Esophagus (tissue), 2 donors: ENCODE measurements at regions not wholly inside any gene's neighbourhood (a gene's known extent, or its start where the extent isn't known, plus 50 kb on each side); places are given as distances from the start of the nearest gene placed in this dataset.

Experiments
- H3K27ac ChIP-seq, 2 donors: one replicate each; pipeline ENCODE4 v1.5.1; 2013; ENCODE audit warnings: low read depth in 2 of 2, mild to moderate bottlenecking in 2 of 2, inconsistent platforms in 1 of 2, low read length in 1 of 2, moderate library complexity in 1 of 2
- H3K27me3 ChIP-seq, 2 donors: one replicate each; pipeline ENCODE4 v1.6.1; 2013; ENCODE audit warnings: low read length in 2 of 2, control low read depth in 1 of 2, mild to moderate bottlenecking in 1 of 2; ENCODE audit not compliant: insufficient read depth in 2 of 2, control insufficient read depth in 1 of 2
- H3K36me3 ChIP-seq, 2 donors: one replicate each; pipeline ENCODE4 v1.6.1; 2013; ENCODE audit warnings: low read length in 1 of 2; ENCODE audit not compliant: control insufficient read depth in 2 of 2, insufficient read depth in 2 of 2
- H3K4me1 ChIP-seq, 2 donors: one replicate each; pipeline ENCODE4 v1.6.1; 2013; ENCODE audit warnings: low read length in 1 of 2; ENCODE audit not compliant: control insufficient read depth in 2 of 2, insufficient read depth in 2 of 2
- H3K4me3 ChIP-seq, 2 donors: one replicate each; pipeline ENCODE4 v1.5.1; 2013; ENCODE audit warnings: low read length in 2 of 2, mild to moderate bottlenecking in 2 of 2, low read depth in 1 of 2, moderate library complexity in 1 of 2
- H3K9me3 ChIP-seq, 2 donors: one replicate each; pipeline ENCODE4 v1.6.1; 2013; ENCODE audit warnings: mild to moderate bottlenecking in 2 of 2, low read depth in 1 of 2, low read length in 1 of 2, moderate library complexity in 1 of 2; ENCODE audit not compliant: control insufficient read depth in 2 of 2, insufficient read depth in 1 of 2
- WGBS, 2 donors: extraction: QIAGEN DNeasy Blood & Tissue Kit; methylation state at CpG; one replicate each; pipeline ENCODE4 v1.1.7; 2013; 5-methylcytosine and 5-hydroxymethylcytosine counted together
- donor health status: healthy with polysubstance abuse.
- donor health status: Bipolar disorder and iron deficiency.

DNA sequence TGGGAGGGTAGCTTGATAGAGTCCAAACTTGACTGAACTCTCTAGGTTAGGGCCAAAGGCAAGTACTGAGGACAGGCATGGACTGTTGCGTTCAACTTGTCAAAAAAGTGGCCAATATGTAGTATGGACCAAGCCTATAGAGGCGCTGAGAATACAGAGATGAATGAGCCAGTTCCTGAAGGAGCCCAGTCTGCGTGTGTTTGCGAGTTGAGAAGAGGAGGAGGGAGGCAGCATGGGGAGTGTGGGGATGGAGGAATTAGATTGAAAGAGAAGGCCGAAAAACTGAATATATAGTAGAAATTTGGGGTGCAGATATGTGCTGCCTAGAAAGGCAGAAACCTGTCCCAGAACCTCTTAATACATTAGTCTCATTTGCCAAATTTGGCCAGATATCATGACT is 412.4 kb downstream of the PCNX1 start:
- Histone ChIP-seq H3K4me1 (peaks cover 0 to 3% of the 10 kb centered on the region in 2 donors), H3K36me3 (no peaks in the 10 kb centered on the region), H3K4me3 (peak overlapping the region; percentile 46 to 77), H3K27ac (peak overlapping the region; percentile 31 to 72), H3K9me3 (no peaks in the 10 kb centered on the region), H3K27me3 (no peaks in the 10 kb centered on the region)
- 10 to 13% methylated on average over 5 of the region's 5 CpGs for WGBS, 2 donors

DNA sequence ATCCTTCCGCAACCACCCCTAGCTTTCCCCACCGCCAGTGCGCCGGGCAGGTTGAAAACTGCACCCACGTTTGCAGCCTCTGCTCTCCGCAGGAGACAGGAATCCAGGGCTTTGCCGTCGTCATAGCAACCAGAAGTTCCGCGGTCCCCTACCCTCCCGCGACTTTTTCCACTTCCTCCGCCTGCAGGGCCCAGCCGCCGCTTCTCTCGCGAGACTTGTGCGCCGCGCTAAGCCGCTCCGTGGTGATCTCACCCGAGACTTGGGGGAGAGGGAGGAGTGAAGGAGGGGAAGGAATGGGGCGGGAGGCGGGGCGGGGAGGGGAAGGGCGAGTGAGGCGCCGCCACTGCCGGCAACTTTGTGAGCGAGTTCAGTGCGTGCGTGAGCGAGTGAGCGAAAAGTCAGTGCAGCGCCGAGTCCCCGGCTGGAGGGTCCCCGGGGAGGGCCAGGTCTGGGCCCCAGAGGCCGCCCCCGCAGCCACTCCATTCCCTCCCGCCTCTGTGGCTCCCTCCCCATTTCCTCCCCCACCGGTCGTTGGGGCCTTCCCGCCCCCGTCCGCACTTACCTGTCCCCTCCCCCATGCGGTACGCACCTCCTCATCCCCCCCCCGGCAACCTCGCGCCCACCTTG is 413.0 kb downstream of the PCNX1 start, which contains the start of gene SIPA1L1:
SIPA1L1 (plus strand) TSS at position 370 of the 627 bp plus-strand sequence.
- peak within 1 kb of the TSS; percentile 77 to 96 for H3K4me3 ChIP-seq
- no peaks in the 10 kb centered on the region for H3K27me3 ChIP-seq
- no peaks in the 10 kb centered on the region for H3K9me3 ChIP-seq
- peaks cover 0 to 3% of the 10 kb centered on the region in 2 donors for H3K4me1 ChIP-seq
- peak within 1 kb of the TSS; percentile 98 to 100 for H3K27ac ChIP-seq
- H3K36me3 ChIP-seq: no peaks in the 10 kb centered on the region
- WGBS, 2 donors: 1% methylated on average over 51 to 52 of the region's 52 CpGs

DNA sequence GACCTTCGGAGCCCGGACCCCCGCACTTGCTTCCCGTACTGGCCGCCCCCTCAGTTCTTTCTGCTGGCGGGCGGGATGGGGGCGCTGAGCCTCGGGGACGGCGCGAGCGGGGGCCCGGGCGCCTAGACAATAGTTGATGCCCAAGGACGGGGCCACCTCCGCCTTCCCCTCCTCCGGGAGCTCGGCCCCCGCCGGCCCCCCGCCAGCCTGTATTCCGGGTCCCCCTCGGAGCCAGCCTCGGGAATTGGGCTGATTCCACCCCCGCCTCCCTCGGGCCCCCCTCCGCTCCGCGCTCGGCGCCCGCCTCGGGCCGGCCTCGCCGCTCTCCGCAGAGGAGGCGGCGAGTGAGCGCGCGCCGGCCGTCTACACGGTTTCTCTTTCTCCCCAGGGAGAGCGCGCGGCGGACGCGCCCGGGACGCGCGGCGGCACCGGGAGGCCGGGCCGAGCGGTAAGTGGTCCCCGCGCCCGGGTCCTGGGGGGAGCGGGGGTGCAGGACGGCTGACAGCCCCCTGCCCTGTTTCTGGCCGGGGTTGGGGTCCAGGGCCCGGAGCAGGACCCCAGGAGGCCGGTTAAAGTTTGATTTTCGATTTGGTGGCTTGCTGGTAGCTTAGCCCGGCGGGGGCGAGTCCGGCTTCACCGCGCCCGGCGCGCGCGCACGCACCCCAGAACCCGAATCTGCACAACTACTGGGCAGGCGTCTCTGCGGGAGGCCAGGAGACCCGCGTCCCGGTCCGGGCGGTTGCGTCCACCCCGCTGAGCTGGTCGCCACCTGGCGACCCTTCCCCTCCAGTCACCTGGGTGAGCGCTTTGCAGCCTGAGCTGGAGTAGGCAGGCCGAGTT is 413.7 kb downstream of the PCNX1 start:
- peak overlapping the region; percentile 98 to 100 for H3K27ac ChIP-seq
- H3K4me1 ChIP-seq: peaks cover 0 to 3% of the 10 kb centered on the region in 2 donors
- H3K36me3 ChIP-seq: no peaks in the 10 kb centered on the region
- no peaks in the 10 kb centered on the region for H3K27me3 ChIP-seq
- H3K9me3 ChIP-seq: no peaks in the 10 kb centered on the region
- WGBS, 2 donors: 0 to 1% methylated on average over 75 to 96 of the region's 96 CpGs
- H3K4me3 ChIP-seq: peak overlapping the region; percentile 77 to 96

GRCh38 chr14:71321574-71322315 is 414.5 kb downstream of the PCNX1 start:
- 2% methylated on average over 25 of the region's 25 CpGs for WGBS, 2 donors
- H3K27ac ChIP-seq: peak overlapping the region; percentile 98 to 100
- H3K4me3 ChIP-seq: peak overlapping the region; percentile 77 to 96
- H3K27me3 ChIP-seq: no peaks in the 10 kb centered on the region
- H3K36me3 ChIP-seq: no peaks in the 10 kb centered on the region
- peaks cover 0 to 3% of the 10 kb centered on the region in 2 donors for H3K4me1 ChIP-seq
- H3K9me3 ChIP-seq: no peaks in the 10 kb centered on the region

GRCh38 chr14:71322655-71323250 is 415.5 kb downstream of the PCNX1 start:
- H3K27ac ChIP-seq: peak overlapping the region in 1 of 2 donors; percentile 21

DNA sequence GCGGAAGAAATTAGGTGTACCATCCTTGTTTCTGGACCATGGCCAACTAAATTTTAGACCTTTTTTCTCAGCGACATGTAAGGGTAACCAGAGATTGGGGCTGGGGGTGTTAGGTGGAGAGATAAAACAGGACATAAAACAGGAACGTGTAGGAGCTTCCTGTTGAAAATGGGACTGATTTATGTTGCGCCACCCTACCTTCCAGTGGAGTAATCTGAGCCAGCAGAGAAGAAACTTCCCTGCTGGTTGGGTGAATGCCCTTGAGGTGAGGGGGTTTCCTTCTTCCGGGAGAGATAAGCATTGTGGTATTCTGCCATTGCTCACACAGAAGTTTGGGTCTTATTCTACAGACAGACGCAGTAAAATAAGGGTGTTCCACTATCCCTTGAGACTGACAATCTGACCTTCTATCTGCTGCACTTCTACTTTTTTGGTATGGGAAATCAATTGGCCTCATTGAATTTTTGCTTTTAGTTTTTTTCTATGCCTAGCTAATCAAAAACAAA is 417.6 kb downstream of the PCNX1 start:
- Histone ChIP-seq H3K27ac (no peak overlapping the region), H3K4me3 (no peak overlapping the region), H3K4me1 (no peaks in the 10 kb centered on the region), H3K9me3 (no peaks in the 10 kb centered on the region), H3K36me3 (no peaks in the 10 kb centered on the region), H3K27me3 (no peaks in the 10 kb centered on the region)
- 55 to 63% methylated on average over 6 of the region's 6 CpGs for WGBS, 2 donors

More at GRCh38 chr14:71322655-71323250, 415.5 kb downstream of the PCNX1 start:
- no peaks in the 10 kb centered on the region for H3K36me3 ChIP-seq
- 37 to 38% methylated on average over 2 of the region's 2 CpGs for WGBS, 2 donors
- no peaks in the 10 kb centered on the region for H3K9me3 ChIP-seq
- H3K27me3 ChIP-seq: no peaks in the 10 kb centered on the region
- peaks cover 0 to 3% of the 10 kb centered on the region in 2 donors for H3K4me1 ChIP-seq
- peak overlapping the region in 1 of 2 donors; percentile 3 for H3K4me3 ChIP-seq

- WGBS, 2 donors: 73 to 75% methylated on average over 1 of the region's 1 CpG
- H3K4me1 ChIP-seq: peaks cover 0 to 3% of the 10 kb centered on the region in 2 donors
These were observed 420.4 kb downstream of the PCNX1 start for GRCh38 chr14:71327691-71328090.

DNA sequence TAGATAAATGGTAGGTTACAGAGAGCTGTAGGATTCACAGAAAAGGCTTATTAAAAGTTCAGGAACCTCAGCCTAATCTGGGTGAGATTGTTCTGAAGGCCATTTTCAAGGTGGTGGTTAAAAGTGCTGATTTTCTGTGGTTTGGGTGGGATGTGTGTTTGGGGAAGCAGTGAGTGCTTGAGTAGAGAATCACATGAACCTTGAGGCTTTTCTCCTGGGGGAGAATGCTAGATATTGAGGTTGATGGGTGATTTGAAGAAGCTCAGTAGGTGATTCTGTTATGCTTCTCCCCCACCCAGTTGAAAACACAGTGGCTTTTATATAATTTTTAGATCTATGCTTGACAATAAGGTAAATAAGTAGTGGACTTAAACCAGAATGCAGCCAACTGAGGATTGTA is 420.9 kb downstream of the PCNX1 start:
- Histone ChIP-seq H3K9me3 (no peaks in the 10 kb centered on the region), H3K4me3 (no peak overlapping the region), H3K27ac (no peak overlapping the region), H3K4me1 (peaks cover 0 to 3% of the 10 kb centered on the region in 2 donors), H3K27me3 (no peaks in the 10 kb centered on the region), H3K36me3 (no peaks in the 10 kb centered on the region)

More at GRCh38 chr14:71327691-71328090, 420.4 kb downstream of the PCNX1 start:
- Histone ChIP-seq H3K27ac (no peak overlapping the region), H3K9me3 (no peaks in the 10 kb centered on the region), H3K36me3 (no peaks in the 10 kb centered on the region), H3K27me3 (no peaks in the 10 kb centered on the region), H3K4me3 (no peak overlapping the region)

- Histone ChIP-seq H3K4me3 (no peak overlapping the region), H3K36me3 (no peaks in the 10 kb centered on the region), H3K27ac (no peak overlapping the region), H3K4me1 (peaks cover 0 to 3% of the 10 kb centered on the region in 2 donors), H3K27me3 (no peaks in the 10 kb centered on the region), H3K9me3 (no peaks in the 10 kb centered on the region)
- WGBS, 2 donors: 95 to 96% methylated on average over 5 of the region's 5 CpGs
These were observed 421.7 kb downstream of the PCNX1 start for GRCh38 chr14:71328954-71329353.
